HuH-7 (cell line): ENCODE measurements at regions not wholly inside any gene's neighbourhood (a gene's known extent, or its start where the extent isn't known, plus 50 kb on each side); places are given as distances from the start of the nearest gene placed in this dataset.
"Not testable (repeated sequence)": the region's sequence is repeated elsewhere in the genome, so short reads cannot be mapped to it uniquely, and the experiment has no call there.

Experiments
- DNase-seq: peaks from one replicate; pipeline ENCODE4 v3.0.0; 2011; ENCODE audit warnings: low spot score

GRCh38 chr7:49100908-49101740 lies 176.8 kb downstream of the CDC14C start:
- not testable (repeated sequence) for DNase-seq

GRCh38 chr7:49102411-49102810 lies 178.1 kb downstream of the CDC14C start:
- no peak for DNase-seq

GRCh38 chr7:49111706-49112105 lies 187.4 kb downstream of the CDC14C start:
- DNase-seq = no peak

GRCh38 chr7:49112222-49112621 lies 187.9 kb downstream of the CDC14C start:
- no peak for DNase-seq

- no peak for DNase-seq
These were observed 188.3 kb downstream of the CDC14C start for GRCh38 chr7:49112647-49113046.

GRCh38 chr7:49119706-49120105 lies 195.4 kb downstream of the CDC14C start:
- no peak for DNase-seq

- DNase-seq = no peak
These were observed 200.9 kb downstream of the CDC14C start for GRCh38 chr7:49125246-49125645.

GRCh38 chr7:49127359-49127913 lies 203.1 kb downstream of the CDC14C start:
- DNase-seq = no peak

- no peak for DNase-seq
These were observed 213.6 kb downstream of the CDC14C start for GRCh38 chr7:49137978-49138377.

GRCh38 chr7:49150486-49150885 lies 226.1 kb downstream of the CDC14C start:
- DNase-seq = no peak

GRCh38 chr7:49151146-49151545 lies 226.8 kb downstream of the CDC14C start:
- DNase-seq = no peak

- no peak for DNase-seq
These were observed 234.0 kb downstream of the CDC14C start for GRCh38 chr7:49158321-49158720.

- no peak for DNase-seq
These were observed 235.2 kb downstream of the CDC14C start for GRCh38 chr7:49159536-49159935.

- DNase-seq = no peak
These were observed 242.1 kb downstream of the CDC14C start for GRCh38 chr7:49166441-49166840.

GRCh38 chr7:49172639-49173038 lies 248.3 kb downstream of the CDC14C start:
- no peak for DNase-seq

GRCh38 chr7:49174396-49174795 lies 250.0 kb downstream of the CDC14C start:
- no peak for DNase-seq

- no peak for DNase-seq
These were observed 263.4 kb downstream of the CDC14C start for GRCh38 chr7:49187543-49188268.

GRCh38 chr7:49228426-49229098 lies 304.2 kb downstream of the CDC14C start:
- no peak for DNase-seq

GRCh38 chr7:49229246-49229645 lies 304.9 kb downstream of the CDC14C start:
- DNase-seq = no peak

GRCh38 chr7:49243521-49243920 lies 319.2 kb downstream of the CDC14C start:
- DNase-seq = no peak

GRCh38 chr7:49244543-49244942 lies 320.2 kb downstream of the CDC14C start:
- no peak for DNase-seq

GRCh38 chr7:49245062-49245461 lies 320.7 kb downstream of the CDC14C start:
- DNase-seq = no peak

GRCh38 chr7:49247759-49248158 lies 323.4 kb downstream of the CDC14C start:
- DNase-seq = no peak
